PC-9 (cell line): ENCODE measurements at regions not wholly inside any gene's neighbourhood (a gene's known extent, or its start where the extent isn't known, plus 50 kb on each side); places are given as distances from the start of the nearest gene placed in this dataset.

Experiments
- BruUV-seq: library from RNA; stranded (reverse); fragments of 400-500 nt; replicated peaks from 2 replicates; lab custom pipeline; 2021; lab: Mats Ljungman, UMichigan
- CTCF ChIA-PET: fragments of 300-600 bp; sonication (Branson Sonifier 250); formaldehyde crosslinking; loops from one replicate; lab custom pipeline; 2022; ENCODE audit warnings: antibody characterized with exemption; lab: Charles Lee
- POLR2A ChIA-PET: fragments of 300-600 bp; sonication (Branson Sonifier 250); formaldehyde crosslinking; loops from one replicate; lab custom pipeline; 2022; ENCODE audit warnings: antibody characterized with exemption; ENCODE audit not compliant: unreplicated experiment; lab: Charles Lee
- DNase-seq, 2 experiments: peaks; one replicate each; pipeline versions ENCODE4 v3.0.0 to v3.0.0-alpha.2; 2015 to 2022; ENCODE audit warnings: mixed read lengths in 1 of 2
- H2AFZ ChIP-seq: fragments of 200-600 bp; sonication (generic); 2 replicates; pipeline ENCODE4 v1.8.1; 2017; ENCODE audit warnings: antibody characterized with exemption
- H3F3A ChIP-seq: fragments of 200-600 bp; sonication (generic); 2 replicates; pipeline ENCODE4 v1.8.1; 2017; ENCODE audit warnings: antibody characterized with exemption, mild to moderate bottlenecking, low read depth; ENCODE audit not compliant: insufficient read depth
- H3K27ac ChIP-seq: fragments of 200-600 bp; sonication (generic); 2 replicates; pipeline ENCODE4 v1.6.1; 2016; ENCODE audit warnings: mixed run types
- H3K27me3 ChIP-seq: fragments of 200-600 bp; sonication (generic); 2 replicates; pipeline ENCODE4 v1.6.1; 2016; ENCODE audit warnings: low read depth, mixed run types; ENCODE audit not compliant: insufficient read depth
- H3K36me3 ChIP-seq: fragments of 200-600 bp; sonication (generic); 2 replicates; pipeline ENCODE4 v1.6.1; 2016; ENCODE audit warnings: low read depth, mixed run types
- H3K4me1 ChIP-seq: fragments of 200-600 bp; sonication (generic); replicated peaks from 2 replicates; pipeline ENCODE4 v1.6.1; 2016; ENCODE audit warnings: mixed run types; ENCODE audit not compliant: insufficient read depth
- H3K4me2 ChIP-seq: fragments of 200-600 bp; sonication (generic); 2 replicates; pipeline ENCODE4 v1.6.1; 2017; ENCODE audit warnings: mixed run types
- H3K4me3 ChIP-seq: fragments of 200-600 bp; sonication (generic); 2 replicates; pipeline ENCODE4 v1.6.1; 2016; ENCODE audit warnings: mixed run types
- H3K79me2 ChIP-seq: fragments of 200-600 bp; sonication (generic); 2 replicates; pipeline ENCODE4 v1.6.1; 2017; ENCODE audit warnings: low read depth, mixed run types
- H3K9me2 ChIP-seq: fragments of 200-600 bp; sonication (generic); 2 replicates; pipeline ENCODE4 v1.8.1; 2017; ENCODE audit warnings: mild to moderate bottlenecking; ENCODE audit not compliant: insufficient read depth
- H3K9me3 ChIP-seq: fragments of 200-600 bp; sonication (generic); 2 replicates; pipeline ENCODE4 v1.8.1; 2016; ENCODE audit warnings: low read depth; ENCODE audit not compliant: insufficient read depth
- H4K20me1 ChIP-seq: fragments of 200-600 bp; sonication (generic); 2 replicates; pipeline ENCODE4 v1.8.1; 2017; ENCODE audit not compliant: insufficient read depth
- CTCF ChIP-seq: fragments of 200-600 bp; sonication (generic); conservative IDR thresholded peaks from 2 replicates; pipeline ENCODE4 v1.6.1; 2017; ENCODE audit warnings: mixed run types, antibody characterized with exemption, mild to moderate bottlenecking, moderate library complexity
- EZH2 ChIP-seq: fragments of 200-600 bp; sonication (generic); IDR thresholded peaks from 2 replicates; pipeline ENCODE4 v1.8.0; 2017; ENCODE audit warnings: antibody characterized with exemption, low read depth
- intact Hi-C: fragments of 100-400 bp; cut with micrococcal nuclease; formaldehyde crosslinking; loops from one replicate; pipeline ENCODE4 v1.10.0; 2022; ENCODE audit not compliant: unreplicated experiment

- no peak overlapping the region for H3K27ac ChIP-seq
- BruUV-seq: no TSS peak
- H3K9me2 ChIP-seq: no peaks in the 10 kb centered on the region
- H3F3A ChIP-seq: no peaks in the 10 kb centered on the region
- H4K20me1 ChIP-seq: no peaks in the 10 kb centered on the region
- ChIA-PET POLR2A (no interaction called here), CTCF (no interaction called here)
- no peaks in the 10 kb centered on the region for H3K36me3 ChIP-seq
- DNase-seq: no peak
- H3K9me3 ChIP-seq: no peaks in the 10 kb centered on the region
- TF ChIP-seq CTCF (no peak), EZH2 (no peak)
- intact Hi-C loops: no loop called here
- no peaks in the 10 kb centered on the region for H3K4me1 ChIP-seq
- H2AFZ ChIP-seq: no peak overlapping the region
- H3K4me3 ChIP-seq: no peak overlapping the region
- H3K79me2 ChIP-seq: no peaks in the 10 kb centered on the region
- H3K4me2 ChIP-seq: no peak overlapping the region
- no peaks in the 10 kb centered on the region for H3K27me3 ChIP-seq
Observed at GRCh38 chr11:40062616-40063015, 1396.8 kb downstream of the LRRC4C start.

DNA sequence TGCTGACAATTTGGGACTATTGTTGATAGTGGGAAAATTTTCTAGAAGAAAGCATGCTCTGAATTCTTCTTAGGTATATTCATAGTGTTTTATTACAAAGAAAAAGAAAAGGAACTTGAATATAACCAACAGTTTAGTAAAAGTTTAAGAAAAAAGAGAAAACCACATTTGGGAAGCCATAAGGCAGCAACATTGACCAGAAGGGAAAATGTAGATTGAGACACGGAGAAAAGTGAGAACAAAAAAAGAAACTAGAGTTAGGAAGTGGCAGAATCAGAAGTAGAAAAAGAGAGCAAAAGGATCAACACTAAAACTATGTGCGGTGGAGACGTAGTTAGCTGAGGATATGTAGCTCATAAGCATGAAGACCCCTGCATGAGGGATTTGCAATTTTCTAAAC is 1398.2 kb downstream of the LRRC4C start:
- no peaks in the 10 kb centered on the region for H3K79me2 ChIP-seq
- no peaks in the 10 kb centered on the region for H3F3A ChIP-seq
- H3K4me1 ChIP-seq: no peaks in the 10 kb centered on the region
- no peaks in the 10 kb centered on the region for H3K27me3 ChIP-seq
- no peak overlapping the region for H3K27ac ChIP-seq
- TF ChIP-seq EZH2: no peak
- no peak for TF ChIP-seq CTCF
- BruUV-seq: no TSS peak
- H4K20me1 ChIP-seq: no peaks in the 10 kb centered on the region
- H3K4me2 ChIP-seq: no peak overlapping the region
- intact Hi-C loops: no loop called here
- CTCF ChIA-PET: no interaction called here
- no peak for DNase-seq
- no peaks in the 10 kb centered on the region for H3K36me3 ChIP-seq
- POLR2A ChIA-PET: no interaction called here
- H3K4me3 ChIP-seq: no peak overlapping the region
- no peak overlapping the region for H2AFZ ChIP-seq
- no peaks in the 10 kb centered on the region for H3K9me3 ChIP-seq
- no peaks in the 10 kb centered on the region for H3K9me2 ChIP-seq

DNA sequence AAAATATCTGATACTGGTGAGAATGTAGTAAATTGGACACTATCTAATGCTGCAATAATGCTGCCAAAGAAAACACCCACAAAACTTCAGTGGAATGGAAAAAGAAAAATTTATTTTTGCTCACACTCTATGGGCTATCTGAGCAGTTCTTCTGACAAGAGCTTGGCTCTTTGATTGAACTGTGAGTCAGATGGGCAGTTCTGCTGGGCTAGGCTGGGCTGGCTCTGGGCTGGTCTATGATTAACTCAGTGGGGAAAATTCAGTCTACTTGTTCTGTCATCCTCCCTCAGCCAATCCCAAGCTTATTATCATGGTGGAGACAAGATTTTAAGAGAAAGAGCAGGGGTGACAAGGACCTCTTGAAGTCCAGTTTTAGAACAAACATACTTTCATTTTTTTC is 1404.8 kb downstream of the LRRC4C start:
- ChIA-PET CTCF (no interaction called here), POLR2A (no interaction called here)
- Histone ChIP-seq H3K9me3 (no peaks in the 10 kb centered on the region), H3K36me3 (no peaks in the 10 kb centered on the region), H3K4me3 (no peak overlapping the region), H3K4me2 (no peak overlapping the region), H3K79me2 (no peaks in the 10 kb centered on the region), H3K9me2 (no peaks in the 10 kb centered on the region; the same call in 1 of the 2 replicates), H3K4me1 (no peaks in the 10 kb centered on the region), H4K20me1 (no peaks in the 10 kb centered on the region), H3K27ac (no peak overlapping the region), H3K27me3 (no peaks in the 10 kb centered on the region), H3F3A (no peaks in the 10 kb centered on the region), H2AFZ (no peak overlapping the region)
- intact Hi-C loops: no loop called here
- TF ChIP-seq EZH2 (no peak), CTCF (no peak)
- BruUV-seq: no TSS peak
- no peak for DNase-seq
